HEK293T (cell line): ENCODE measurements at regions not wholly inside any gene's neighbourhood (a gene's known extent, or its start where the extent isn't known, plus 50 kb on each side); places are given as distances from the start of the nearest gene placed in this dataset.

Source experiments
- ELF4 ChIP-seq: fragments of 450-650 bp; IDR thresholded peaks from 2 replicates; pipeline ENCODE4 v1.6.1; 2017; ENCODE audit warnings: antibody characterized with exemption
- FOXA1 ChIP-seq: fragments of 450-650 bp; IDR thresholded peaks from 2 replicates; pipeline ENCODE4 v1.6.1; 2016; ENCODE audit warnings: mild to moderate bottlenecking
- FOXK2 ChIP-seq: fragments of 450-650 bp; IDR thresholded peaks from 2 replicates; pipeline ENCODE4 v1.6.1; 2016; ENCODE audit warnings: mild to moderate bottlenecking
- FOXM1 ChIP-seq: fragments of 450-650 bp; IDR thresholded peaks from 2 replicates; pipeline ENCODE4 v1.6.1; 2017; ENCODE audit warnings: mild to moderate bottlenecking, borderline replicate concordance
- HDGF ChIP-seq: fragments of 450-650 bp; IDR thresholded peaks from 2 replicates; pipeline ENCODE4 v1.6.1; 2017; ENCODE audit warnings: antibody characterized with exemption, borderline replicate concordance
- SP1 ChIP-seq: fragments of 450-650 bp; IDR thresholded peaks from 2 replicates; pipeline ENCODE4 v1.6.1; 2017
- ZNF384 ChIP-seq: fragments of 450-650 bp; IDR thresholded peaks from 2 replicates; pipeline ENCODE4 v1.6.1; 2016

DNA sequence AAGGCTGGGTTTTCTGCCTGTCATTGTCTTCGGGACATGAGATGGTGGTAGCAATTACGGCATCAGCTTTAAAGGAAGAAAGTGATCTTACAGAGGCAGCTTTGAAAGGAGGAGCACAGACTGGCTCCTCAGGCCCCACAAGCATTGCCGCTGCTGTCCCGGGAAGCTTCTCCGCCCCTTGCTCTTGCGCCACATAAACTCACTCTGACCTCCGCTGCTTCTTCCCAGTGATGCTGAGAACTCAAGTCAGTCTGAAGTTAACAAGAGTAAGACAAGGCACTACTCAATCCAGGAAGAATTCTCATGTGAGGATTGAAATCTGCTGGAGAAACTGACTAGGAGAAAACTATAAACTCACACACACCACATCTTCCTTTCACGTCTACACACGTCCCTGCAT, 112.4 kb upstream of the RIOK3 start:
- TF ChIP-seq FOXM1: no peak
- TF ChIP-seq SP1: no peak
- no peak for TF ChIP-seq HDGF
- no peak for TF ChIP-seq FOXK2
- TF ChIP-seq ELF4: no peak
- TF ChIP-seq FOXA1: no peak
- no peak for TF ChIP-seq ZNF384
